H1 (cell line): ENCODE measurements at regions not wholly inside any gene's neighbourhood (a gene's known extent, or its start where the extent isn't known, plus 50 kb on each side); places are given as distances from the start of the nearest gene placed in this dataset.

Source experiments
- CTCF ChIA-PET: fragments of 300-600 bp; sonication (Branson Sonifier 250); formaldehyde crosslinking; loops from one replicate; lab custom pipeline; 2021; ENCODE audit not compliant: partially characterized antibody; lab: Charles Lee
- POLR2A ChIA-PET: fragments of 300-600 bp; sonication (Branson Sonifier 250); formaldehyde crosslinking; loops from one replicate; lab custom pipeline; 2021; ENCODE audit warnings: inconsistent platforms; ENCODE audit not compliant: partially characterized antibody; lab: Charles Lee
- DNase-seq, 2 experiments: peaks; one replicate each; pipeline versions ENCODE4 v3.0.0 to v3.0.0-alpha.2; 2010 to 2022; ENCODE audit warnings: low spot score in 2 of 2, low read depth in 1 of 2, mixed read lengths in 1 of 2
- FAIRE-seq: peaks from 2 replicates; lab custom pipeline; 2011; peaks lifted over from hg19 to GRCh38; lab: Jason Lieb, UNC
- H2AFZ ChIP-seq: 2 replicates; pipeline ENCODE4 v1.8.1; 2012; ENCODE audit warnings: low read length, inconsistent platforms
- H2AK5ac ChIP-seq: 2 replicates; pipeline ENCODE4 v1.6.1; 2013; ENCODE audit warnings: low read depth, low read length
- H2BK120ac ChIP-seq: replicated peaks from 2 replicates; pipeline ENCODE3; 2013; ENCODE audit warnings: low read depth, low read length, inconsistent platforms
- H2BK12ac ChIP-seq: 2 replicates; pipeline ENCODE4 v1.6.1; 2013; ENCODE audit warnings: low read depth, low read length
- H2BK15ac ChIP-seq: 2 replicates; pipeline ENCODE4 v1.6.1; 2013; ENCODE audit warnings: low read length
- H2BK20ac ChIP-seq: 2 replicates; pipeline ENCODE4 v1.6.1; 2013; ENCODE audit warnings: low read length
- H2BK5ac ChIP-seq: 2 replicates; pipeline ENCODE4 v1.6.1; 2013; ENCODE audit warnings: low read depth, low read length
- H3K14ac ChIP-seq: 2 replicates; pipeline ENCODE4 v1.6.1; 2013; ENCODE audit warnings: inconsistent platforms; ENCODE audit not compliant: insufficient read length
- H3K18ac ChIP-seq: 2 replicates; pipeline ENCODE4 v1.6.1; 2013; ENCODE audit warnings: low read length; ENCODE audit errors: extremely low read depth
- H3K23ac ChIP-seq: 2 replicates; pipeline ENCODE4 v1.6.1; 2013; ENCODE audit warnings: inconsistent platforms; ENCODE audit not compliant: insufficient read length
- H3K23me2 ChIP-seq: 2 replicates; pipeline ENCODE4 v1.6.1; 2013; ENCODE audit warnings: low read depth, low read length
- H3K27ac ChIP-seq: 2 replicates; pipeline ENCODE4 v1.6.1; 2011; ENCODE audit warnings: low read depth, low read length, inconsistent platforms
- H3K27me3 ChIP-seq, 4 experiments: replicated peaks in 1 of 4; 1 replicate in 1 of 4; 2 replicates in 3 of 4; pipeline versions ENCODE4 v1.6.1 to v1.8.1; 2011 to 2013; ENCODE audit warnings: low read length in 3 of 4, mild to moderate bottlenecking in 3 of 4, inconsistent platforms in 2 of 4, mixed read lengths in 2 of 4, moderate library complexity in 1 of 4; ENCODE audit not compliant: control insufficient read depth in 3 of 4, insufficient read depth in 3 of 4; ENCODE audit errors: extremely low read depth in 1 of 4
- H3K36me3 ChIP-seq, 4 experiments: 2 replicates each; pipeline versions ENCODE4 v1.6.1 to v1.8.1; 2011 to 2013; ENCODE audit warnings: mild to moderate bottlenecking in 4 of 4, low read length in 3 of 4, moderate library complexity in 2 of 4, control low read depth in 1 of 4, inconsistent platforms in 1 of 4; ENCODE audit not compliant: insufficient read depth in 4 of 4, control insufficient read depth in 2 of 4
- H3K4ac ChIP-seq: replicated peaks from 2 replicates; pipeline ENCODE3; 2013; ENCODE audit warnings: low read length, low read depth, mixed read lengths, inconsistent platforms; ENCODE audit not compliant: insufficient read length
- H3K4me1 ChIP-seq, 4 experiments: replicated peaks in 1 of 4; 1 replicate in 1 of 4; 2 replicates in 3 of 4; pipeline versions ENCODE4 v1.6.1 to v1.8.1; 2011 to 2013; ENCODE audit warnings: low read length in 3 of 4, inconsistent platforms in 2 of 4, mixed read lengths in 1 of 4; ENCODE audit not compliant: insufficient read depth in 4 of 4, control insufficient read depth in 3 of 4
- H3K4me2 ChIP-seq, 2 experiments: 2 replicates each; pipeline versions ENCODE4 v1.6.1 to v1.8.1; 2011 to 2013; ENCODE audit warnings: low read depth in 2 of 2, low read length in 2 of 2, control low read depth in 1 of 2, inconsistent platforms in 1 of 2, mild to moderate bottlenecking in 1 of 2; ENCODE audit not compliant: insufficient read depth in 1 of 2
- H3K4me3 ChIP-seq, 4 experiments: fragments of 200-600, 300-600 bp in 1 of 4; sonication (generic), shearing (Covaris generic), sonication (Bioruptor Twin) in 1 of 4; 2 replicates each; pipeline versions ENCODE4 v1.5.1 to v1.8.1; 2011 to 2016; ENCODE audit warnings: low read length in 4 of 4, low read depth in 3 of 4, control low read depth in 2 of 4, inconsistent platforms in 2 of 4, mild to moderate bottlenecking in 2 of 4, mixed read lengths in 1 of 4, moderate library complexity in 1 of 4; ENCODE audit not compliant: insufficient read depth in 2 of 4; ENCODE audit errors: extremely low read depth in 1 of 4
- H3K56ac ChIP-seq: replicated peaks from 2 replicates; pipeline ENCODE3; 2013; ENCODE audit warnings: low read depth, mild to moderate bottlenecking, mixed read lengths, low read length, inconsistent platforms; ENCODE audit not compliant: insufficient read length
- H3K79me1 ChIP-seq: 2 replicates; pipeline ENCODE4 v1.6.1; 2013; ENCODE audit warnings: low read depth, low read length, control low read depth
- H3K79me2 ChIP-seq, 2 experiments: 2 replicates each; pipeline versions ENCODE4 v1.6.1 to v1.8.1; 2012 to 2013; ENCODE audit warnings: low read length in 2 of 2, mild to moderate bottlenecking in 2 of 2, inconsistent platforms in 1 of 2; ENCODE audit not compliant: insufficient read depth in 2 of 2, control insufficient read depth in 1 of 2
- H3K9ac ChIP-seq, 4 experiments: replicated peaks in 1 of 4; 1 replicate in 1 of 4; 2 replicates in 3 of 4; pipeline versions ENCODE4 v1.6.1 to v1.8.1; 2011 to 2013; ENCODE audit warnings: low read depth in 3 of 4, low read length in 3 of 4, control low read depth in 2 of 4, mild to moderate bottlenecking in 2 of 4, moderate library complexity in 2 of 4, inconsistent platforms in 1 of 4; ENCODE audit errors: extremely low read depth in 1 of 4
- H3K9me3 ChIP-seq, 2 experiments: 2 replicates each; pipeline versions ENCODE4 v1.6.1 to v1.8.1; 2012 to 2013; ENCODE audit warnings: mild to moderate bottlenecking in 2 of 2, moderate library complexity in 2 of 2, control low read depth in 1 of 2, inconsistent platforms in 1 of 2, low read depth in 1 of 2, low read length in 1 of 2, mixed read lengths in 1 of 2; ENCODE audit not compliant: insufficient read depth in 2 of 2
- H4K20me1 ChIP-seq, 2 experiments: replicated peaks in 1 of 2; 2 replicates each; pipeline versions ENCODE3 to v1.8.1; 2011 to 2013; ENCODE audit warnings: inconsistent platforms in 2 of 2, low read length in 2 of 2, mild to moderate bottlenecking in 1 of 2; ENCODE audit not compliant: insufficient read depth in 2 of 2, control insufficient read depth in 1 of 2
- H4K5ac ChIP-seq: 2 replicates; pipeline ENCODE4 v1.6.1; 2013; ENCODE audit warnings: low read length, low read depth, mixed read lengths, inconsistent platforms; ENCODE audit not compliant: insufficient read length
- H4K8ac ChIP-seq: 2 replicates; pipeline ENCODE4 v1.8.0; 2013; ENCODE audit warnings: mild to moderate bottlenecking, moderate library complexity, low read length, inconsistent platforms; ENCODE audit not compliant: insufficient read depth; ENCODE audit errors: extremely low read depth
- H4K91ac ChIP-seq: replicated peaks from 2 replicates; pipeline ENCODE3; 2013; ENCODE audit warnings: low read length, mixed read lengths, inconsistent platforms; ENCODE audit not compliant: insufficient read length
- GABPA ChIP-seq: IDR thresholded peaks from 2 replicates; pipeline ENCODE4 v1.6.1; 2011; ENCODE audit warnings: mild to moderate bottlenecking, low read length, moderate library complexity, borderline replicate concordance; ENCODE audit not compliant: insufficient read depth
- GTF2F1 ChIP-seq: IDR thresholded peaks from 2 replicates; pipeline ENCODE4 v1.6.1; 2012; ENCODE audit warnings: low read depth, low read length, improper control_type of control experiment, borderline replicate concordance
- NANOG ChIP-seq: IDR thresholded peaks from 2 replicates; pipeline ENCODE4 v1.6.1; 2011; ENCODE audit warnings: low read length, low read depth, mild to moderate bottlenecking, inconsistent platforms; ENCODE audit not compliant: insufficient read depth, poor library complexity, severe bottlenecking
- POU5F1 ChIP-seq: IDR thresholded peaks from 2 replicates; pipeline ENCODE4 v1.6.1; 2011; ENCODE audit warnings: low read depth, mild to moderate bottlenecking, low read length, moderate library complexity
- TAF7 ChIP-seq: optimal IDR thresholded peaks from 2 replicates; pipeline ENCODE3; 2011; ENCODE audit warnings: low read depth, mild to moderate bottlenecking, inconsistent platforms, low read length, moderate library complexity, borderline replicate concordance
- WGBS, 2 experiments: shearing (Covaris generic) in 1 of 2; methylation state at CpG; one replicate each; pipeline versions ENCODE4 v1.1.6 to v1.1.7; 2013 to 2015; ENCODE audit warnings: low lambda C conversion rate in 2 of 2, mixed read lengths in 2 of 2, inconsistent platforms in 1 of 2, low coverage in 1 of 2, missing lambda C conversion rate in 1 of 2; ENCODE audit not compliant: insufficient replicate concordance in 2 of 2, insufficient coverage in 1 of 2, insufficient read length in 1 of 2; ENCODE audit errors: extremely low coverage in 1 of 2, missing lambda C conversion rate in 1 of 2; 5-methylcytosine and 5-hydroxymethylcytosine counted together

- Histone ChIP-seq H3K4me3 (no peak overlapping the region), H3K4me1 (peaks cover 0 to 6% (median 2%) of the 10 kb centered on the region in 4 experiments; a peak in 2 of 7 replicates), H3K79me2 (no peaks in the 10 kb centered on the region), H3K4ac (no peak overlapping the region), H3K23ac (no peak overlapping the region), H3K27ac (no peak overlapping the region), H2BK20ac (no peak overlapping the region), H3K27me3 (no peaks in the 10 kb centered on the region), H3K79me1 (no peaks in the 10 kb centered on the region), H3K4me2 (no peak overlapping the region), H3K9me3 (no peaks in the 10 kb centered on the region), H3K56ac (no peak overlapping the region), H2BK12ac (no peak overlapping the region), H3K14ac (no peak overlapping the region), H3K9ac (no peak overlapping the region), H2BK5ac (no peak overlapping the region), H3K18ac (no peak overlapping the region), H4K8ac (no peak overlapping the region), H2AFZ (no peak overlapping the region), H2BK120ac (no peak overlapping the region), H2BK15ac (no peak overlapping the region), H3K23me2 (no peaks in the 10 kb centered on the region), H4K20me1 (no peaks in the 10 kb centered on the region), H4K91ac (no peak overlapping the region), H3K36me3 (no peaks in the 10 kb centered on the region), H4K5ac (no peak overlapping the region), H2AK5ac (no peak overlapping the region)
- no peak for FAIRE-seq
- CTCF ChIA-PET = interaction anchor here (1.3 kb wide), 1 partner anchor 9 kb away, joined by 5 read pairs; no protein-coding TSS in a partner anchor
- 93% methylated on average over 3 of the region's 3 CpGs; no CpG with 5 or more reads in 1 of the 2 experiments for WGBS, 2 experiments
- POLR2A ChIA-PET = no interaction called here
- TF ChIP-seq GABPA (no peak), NANOG (no peak), TAF7 (no peak), GTF2F1 (no peak), POU5F1 (no peak)
- no peak for DNase-seq
Measured at GRCh38 chr19:28024920-28025319, 1188.0 kb downstream of the UQCRFS1 start.
